Neural progenitor cell (in vitro differentiated cells): ENCODE measurements at regions not wholly inside any gene's neighbourhood (a gene's known extent, or its start where the extent isn't known, plus 50 kb on each side); places are given as distances from the start of the nearest gene placed in this dataset.

Source experiments
- DNase-seq: peaks from one replicate; pipeline ENCODE4 v3.0.0-alpha.2; 2016; ENCODE audit warnings: low spot score
- H2AFZ ChIP-seq: fragments of 200-600 bp; sonication (generic); replicated peaks from 2 replicates; pipeline ENCODE4 v1.6.1; 2016; ENCODE audit warnings: antibody characterized with exemption
- H3F3A ChIP-seq: fragments of 200-600 bp; sonication (generic); 2 replicates; pipeline ENCODE4 v1.6.1; 2016; ENCODE audit warnings: antibody characterized with exemption, low read depth
- H3K27ac ChIP-seq: fragments of 200-600 bp; sonication (generic); 2 replicates; pipeline ENCODE4 v1.5.1; 2016; ENCODE audit warnings: mild to moderate bottlenecking
- H3K27me3 ChIP-seq: fragments of 200-600 bp; sonication (generic); 2 replicates; pipeline ENCODE4 v1.6.1; 2016; ENCODE audit warnings: mild to moderate bottlenecking, moderate library complexity
- H3K36me3 ChIP-seq: fragments of 200-600 bp; sonication (generic); 2 replicates; pipeline ENCODE4 v1.5.1; 2016
- H3K4me1 ChIP-seq: fragments of 200-600 bp; sonication (generic); 2 replicates; pipeline ENCODE4 v1.6.1; 2016; ENCODE audit warnings: mixed run types
- H3K4me2 ChIP-seq: fragments of 200-600 bp; sonication (generic); 2 replicates; pipeline ENCODE4 v1.6.1; 2016
- H3K4me3 ChIP-seq: fragments of 200-600 bp; sonication (generic); 2 replicates; pipeline ENCODE4 v1.5.1; 2016
- H3K79me2 ChIP-seq: fragments of 200-600 bp; sonication (generic); 2 replicates; pipeline ENCODE4 v1.6.1; 2016; ENCODE audit warnings: low read depth
- H3K9ac ChIP-seq: fragments of 200-600 bp; sonication (generic); 2 replicates; pipeline ENCODE4 v1.6.1; 2016
- H3K9me3 ChIP-seq: fragments of 200-600 bp; sonication (generic); 2 replicates; pipeline ENCODE4 v1.5.1; 2016; ENCODE audit warnings: low read depth
- H4K20me1 ChIP-seq: fragments of 200-600 bp; sonication (generic); 2 replicates; pipeline ENCODE4 v1.6.1; 2016; ENCODE audit warnings: low read depth
- H3K27ac Mint-ChIP-seq: 3 replicates; pipeline ENCODE4 v1.8.0; 2021; ENCODE audit warnings: mixed read lengths
- H3K27me3 Mint-ChIP-seq: 2 replicates; pipeline ENCODE4 v1.8.0; 2022; ENCODE audit warnings: low read depth, mild to moderate bottlenecking, inconsistent platforms, moderate library complexity, mixed read lengths; ENCODE audit not compliant: insufficient read depth
- H3K36me3 Mint-ChIP-seq: 3 replicates; pipeline ENCODE4 v1.8.0; 2021; ENCODE audit warnings: mixed read lengths
- H3K4me1 Mint-ChIP-seq: 3 replicates; pipeline ENCODE4 v1.8.0; 2021; ENCODE audit warnings: mixed read lengths
- H3K4me3 Mint-ChIP-seq: 3 replicates; pipeline ENCODE4 v1.8.0; 2021; ENCODE audit warnings: mild to moderate bottlenecking, moderate library complexity, mixed read lengths
- H3K9me3 Mint-ChIP-seq: 3 replicates; pipeline ENCODE4 v1.8.0; 2020; ENCODE audit warnings: mixed read lengths
- EZH2 ChIP-seq: fragments of 200-600 bp; sonication (generic); IDR thresholded peaks from 2 replicates; pipeline ENCODE4 v1.6.1; 2017; ENCODE audit warnings: antibody characterized with exemption, mild to moderate bottlenecking, moderate library complexity
- EZH2phosphoT487 ChIP-seq: fragments of 200-600 bp; sonication (generic); IDR thresholded peaks from 2 replicates; pipeline ENCODE4 v1.6.1; 2017; ENCODE audit warnings: antibody characterized with exemption
- TF ChIP-seq, protein P1 (sequence below): fragments of 200-600 bp; sonication (generic); IDR thresholded peaks from 2 replicates; pipeline ENCODE4 v1.5.1; 2017; ENCODE audit warnings: antibody characterized with exemption, mild to moderate bottlenecking

GRCh38 chr6:79377047-79377446 is 142.6 kb upstream of the HMGN3 start:
- no peaks in the 10 kb centered on the region for H3K36me3 Mint-ChIP-seq
- Histone ChIP-seq H3K4me2 (no peak overlapping the region), H2AFZ (no peak overlapping the region), H3K9me3 (no peaks in the 10 kb centered on the region), H3K27ac (no peak overlapping the region), H3K36me3 (no peaks in the 10 kb centered on the region), H3K27me3 (no peaks in the 10 kb centered on the region), H3K4me3 (no peak overlapping the region), H3K4me1 (peaks cover 9% of the 10 kb centered on the region), H3K79me2 (no peaks in the 10 kb centered on the region), H3F3A (no peaks in the 10 kb centered on the region), H4K20me1 (no peaks in the 10 kb centered on the region), H3K9ac (no peak overlapping the region)
- H3K4me1 Mint-ChIP-seq, result peaks cover 14% of the 10 kb centered on the region
- H3K4me3 Mint-ChIP-seq, result no peak overlapping the region
- no peak for TF ChIP-seq EZH2
- TF ChIP-seq, protein P1, sequence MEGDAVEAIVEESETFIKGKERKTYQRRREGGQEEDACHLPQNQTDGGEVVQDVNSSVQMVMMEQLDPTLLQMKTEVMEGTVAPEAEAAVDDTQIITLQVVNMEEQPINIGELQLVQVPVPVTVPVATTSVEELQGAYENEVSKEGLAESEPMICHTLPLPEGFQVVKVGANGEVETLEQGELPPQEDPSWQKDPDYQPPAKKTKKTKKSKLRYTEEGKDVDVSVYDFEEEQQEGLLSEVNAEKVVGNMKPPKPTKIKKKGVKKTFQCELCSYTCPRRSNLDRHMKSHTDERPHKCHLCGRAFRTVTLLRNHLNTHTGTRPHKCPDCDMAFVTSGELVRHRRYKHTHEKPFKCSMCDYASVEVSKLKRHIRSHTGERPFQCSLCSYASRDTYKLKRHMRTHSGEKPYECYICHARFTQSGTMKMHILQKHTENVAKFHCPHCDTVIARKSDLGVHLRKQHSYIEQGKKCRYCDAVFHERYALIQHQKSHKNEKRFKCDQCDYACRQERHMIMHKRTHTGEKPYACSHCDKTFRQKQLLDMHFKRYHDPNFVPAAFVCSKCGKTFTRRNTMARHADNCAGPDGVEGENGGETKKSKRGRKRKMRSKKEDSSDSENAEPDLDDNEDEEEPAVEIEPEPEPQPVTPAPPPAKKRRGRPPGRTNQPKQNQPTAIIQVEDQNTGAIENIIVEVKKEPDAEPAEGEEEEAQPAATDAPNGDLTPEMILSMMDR, result no peak
- TF ChIP-seq EZH2phosphoT487, result no peak
- no peak overlapping the region for H3K27ac Mint-ChIP-seq
- no peak for DNase-seq
- H3K27me3 Mint-ChIP-seq, result no peaks in the 10 kb centered on the region
- no peaks in the 10 kb centered on the region for H3K9me3 Mint-ChIP-seq

DNA sequence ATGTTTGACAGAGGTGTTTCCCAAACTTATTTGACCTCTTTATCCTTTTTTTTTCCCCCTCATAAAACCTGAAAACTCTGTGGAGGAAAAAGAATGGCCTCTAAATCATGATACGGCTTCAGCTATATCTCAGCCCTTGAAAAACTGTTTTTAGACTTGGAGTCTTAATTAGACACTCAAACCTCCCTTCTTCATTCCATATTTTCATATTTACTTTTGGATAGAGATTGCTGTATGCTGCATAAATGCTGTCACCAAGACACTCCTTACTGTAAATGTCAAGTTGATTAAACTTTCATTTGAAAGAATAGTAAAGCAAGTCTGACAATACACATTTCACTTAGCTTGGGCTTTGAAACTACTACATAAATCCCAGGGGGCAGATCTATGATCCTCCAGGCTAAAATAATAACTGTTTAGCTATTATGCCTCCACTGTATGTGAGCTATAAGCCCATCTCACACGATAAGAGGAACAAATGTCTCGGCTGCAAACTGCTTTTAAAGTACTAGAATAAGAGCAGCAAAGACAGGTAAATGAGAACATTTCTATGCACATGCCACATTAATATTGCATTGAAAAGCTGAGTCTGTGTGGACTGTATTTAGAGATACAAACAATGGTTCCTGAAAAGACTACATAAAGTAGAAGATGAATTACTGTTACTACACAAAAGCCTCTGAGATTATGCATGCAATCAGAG is 141.3 kb upstream of the HMGN3 start:
- no peaks in the 10 kb centered on the region for H3K36me3 Mint-ChIP-seq
- no peak overlapping the region for H3K27ac ChIP-seq
- no peaks in the 10 kb centered on the region for H3K27me3 ChIP-seq
- H3K79me2 ChIP-seq, result no peaks in the 10 kb centered on the region
- no peak overlapping the region for H3K4me3 Mint-ChIP-seq
- H3K9ac ChIP-seq, result no peak overlapping the region
- no peaks in the 10 kb centered on the region for H3K36me3 ChIP-seq
- H2AFZ ChIP-seq, result no peak overlapping the region
- peaks cover 9% of the 10 kb centered on the region for H3K4me1 ChIP-seq
- H3K9me3 Mint-ChIP-seq, result no peaks in the 10 kb centered on the region
- H4K20me1 ChIP-seq, result no peaks in the 10 kb centered on the region
- no peaks in the 10 kb centered on the region for H3F3A ChIP-seq
- H3K27me3 Mint-ChIP-seq, result no peaks in the 10 kb centered on the region
- H3K4me1 Mint-ChIP-seq, result peaks cover 14% of the 10 kb centered on the region
- no peaks in the 10 kb centered on the region for H3K9me3 ChIP-seq
- TF ChIP-seq EZH2phosphoT487, result no peak
- TF ChIP-seq, protein P1, result no peak
- no peak for TF ChIP-seq EZH2
- no peak overlapping the region for H3K4me3 ChIP-seq
- no peak overlapping the region for H3K27ac Mint-ChIP-seq
- DNase-seq, result no peak
- H3K4me2 ChIP-seq, result no peak overlapping the region

DNA sequence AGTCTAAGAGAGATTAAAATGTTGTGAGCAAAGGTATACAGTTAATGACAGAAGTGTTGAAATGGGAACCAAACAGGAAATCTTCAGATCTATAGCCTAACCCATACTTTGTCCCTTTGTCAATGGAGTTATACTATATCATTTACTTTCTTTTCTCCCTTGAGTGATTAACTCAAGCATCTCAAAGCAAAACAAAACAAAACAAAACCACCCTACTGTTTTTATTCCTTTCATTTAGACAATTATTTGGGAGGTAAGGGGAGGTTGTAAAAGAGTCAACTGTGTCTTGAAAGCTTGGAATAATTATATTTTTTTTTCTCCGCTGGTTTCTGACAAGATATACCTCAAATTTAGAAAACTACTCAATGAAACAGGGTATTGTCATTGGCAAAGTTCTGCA is 139.8 kb upstream of the HMGN3 start:
- H3K27me3 Mint-ChIP-seq, result no peaks in the 10 kb centered on the region

DNA sequence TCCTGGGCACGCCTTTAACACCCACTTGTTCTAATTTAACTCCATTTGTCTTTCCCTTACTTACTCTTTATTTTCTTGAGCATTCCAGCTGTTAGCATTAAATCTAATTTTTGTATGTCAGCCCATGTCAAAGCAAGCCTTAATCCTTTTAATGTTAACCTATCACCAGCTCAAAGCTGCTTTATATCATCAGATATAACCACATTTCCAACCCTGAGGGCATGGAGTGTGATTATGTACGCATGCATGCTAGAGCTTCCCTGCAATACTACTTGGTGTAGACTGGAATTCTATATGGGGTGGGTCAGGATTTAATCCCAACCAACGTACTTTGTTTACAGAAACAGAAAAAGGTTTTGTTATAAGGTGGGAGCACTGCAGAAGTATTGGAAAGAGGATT is 139.4 kb upstream of the HMGN3 start:
- TF ChIP-seq EZH2phosphoT487 (no peak), EZH2 (no peak)
- TF ChIP-seq, protein P1, result no peak
- Mint-ChIP-seq H3K4me3 (no peak overlapping the region), H3K27me3 (no peaks in the 10 kb centered on the region), H3K36me3 (no peaks in the 10 kb centered on the region), H3K4me1 (peaks cover 14% of the 10 kb centered on the region), H3K9me3 (peaks cover 11% of the 10 kb centered on the region), H3K27ac (no peak overlapping the region)
- Histone ChIP-seq H3K27ac (no peak overlapping the region), H3F3A (no peaks in the 10 kb centered on the region), H3K9me3 (peaks cover 5% of the 10 kb centered on the region), H3K4me2 (no peak overlapping the region), H3K4me3 (no peak overlapping the region), H2AFZ (no peak overlapping the region), H3K79me2 (no peaks in the 10 kb centered on the region), H3K27me3 (no peaks in the 10 kb centered on the region), H4K20me1 (no peaks in the 10 kb centered on the region), H3K9ac (no peak overlapping the region), H3K4me1 (peaks cover 9% of the 10 kb centered on the region), H3K36me3 (no peaks in the 10 kb centered on the region)
- no peak for DNase-seq

More for the DNA sequence above, 139.8 kb upstream of the HMGN3 start:
- H3K4me1 ChIP-seq, result peaks cover 9% of the 10 kb centered on the region
- Mint-ChIP-seq H3K27ac (no peak overlapping the region), H3K36me3 (no peaks in the 10 kb centered on the region), H3K4me1 (peaks cover 14% of the 10 kb centered on the region), H3K9me3 (peaks cover 10% of the 10 kb centered on the region), H3K4me3 (no peak overlapping the region)
- no peak overlapping the region for H3K4me3 ChIP-seq
- DNase-seq, result no peak
- H3K36me3 ChIP-seq, result no peaks in the 10 kb centered on the region
- H2AFZ ChIP-seq, result no peak overlapping the region
- no peaks in the 10 kb centered on the region for H3K27me3 ChIP-seq
- H3K9ac ChIP-seq, result no peak overlapping the region
- no peak overlapping the region for H3K4me2 ChIP-seq
- no peak for TF ChIP-seq EZH2phosphoT487
- H4K20me1 ChIP-seq, result no peaks in the 10 kb centered on the region
- peaks cover 5% of the 10 kb centered on the region for H3K9me3 ChIP-seq
- no peaks in the 10 kb centered on the region for H3K79me2 ChIP-seq
- no peak overlapping the region for H3K27ac ChIP-seq
- H3F3A ChIP-seq, result no peaks in the 10 kb centered on the region
